Skeletal muscle tissue (tissue), 3 donors: ENCODE measurements at regions not wholly inside any gene's neighbourhood (a gene's known extent, or its start where the extent isn't known, plus 50 kb on each side); places are given as distances from the start of the nearest gene placed in this dataset.

ENCODE experiments used
- H3K27ac ChIP-seq: one replicate; pipeline ENCODE4 v1.7.0; 2013; ENCODE audit warnings: mild to moderate bottlenecking, low read depth, low read length, inconsistent platforms
- H3K27me3 ChIP-seq, 3 donors: one replicate each; pipeline ENCODE4 v1.7.0; 2013; ENCODE audit warnings: low read length in 3 of 3; ENCODE audit not compliant: control insufficient read depth in 3 of 3, insufficient read depth in 3 of 3
- H3K36me3 ChIP-seq, 3 donors: one replicate each; pipeline ENCODE4 v1.7.0; 2013; ENCODE audit warnings: low read length in 3 of 3; ENCODE audit not compliant: control insufficient read depth in 3 of 3, insufficient read depth in 3 of 3
- H3K4me1 ChIP-seq, 3 donors: one replicate each; pipeline ENCODE4 v1.7.0; 2013; ENCODE audit warnings: low read length in 3 of 3, mild to moderate bottlenecking in 3 of 3; ENCODE audit not compliant: control insufficient read depth in 3 of 3, insufficient read depth in 3 of 3
- H3K4me3 ChIP-seq, 3 donors: one replicate each; pipeline ENCODE4 v1.7.0; 2013; ENCODE audit warnings: low read length in 3 of 3
- H3K9ac ChIP-seq, 3 donors: one replicate each; pipeline ENCODE4 v1.7.0; 2013; ENCODE audit warnings: low read length in 3 of 3, mild to moderate bottlenecking in 3 of 3, moderate library complexity in 2 of 3, low read depth in 1 of 3
- H3K9me3 ChIP-seq, 3 donors: one replicate each; pipeline ENCODE4 v1.7.0; 2013; ENCODE audit warnings: low read length in 3 of 3; ENCODE audit not compliant: control insufficient read depth in 3 of 3
- donor health status: Osteomylitis.

GRCh38 chr2:215849771-215850170 lies 163.6 kb downstream of the MREG start:
- H3K9me3 ChIP-seq: no peaks in the 10 kb centered on the region
- no peaks in the 10 kb centered on the region for H3K27me3 ChIP-seq
- H3K36me3 ChIP-seq: no peaks in the 10 kb centered on the region
- no peak overlapping the region for H3K27ac ChIP-seq
- no peak overlapping the region for H3K9ac ChIP-seq
- no peak overlapping the region for H3K4me3 ChIP-seq
- no peaks in the 10 kb centered on the region for H3K4me1 ChIP-seq

- no peaks in the 10 kb centered on the region for H3K36me3 ChIP-seq
- H3K4me3 ChIP-seq: no peak overlapping the region
- H3K9ac ChIP-seq: no peak overlapping the region
- no peak overlapping the region for H3K27ac ChIP-seq
- no peaks in the 10 kb centered on the region for H3K27me3 ChIP-seq
- H3K9me3 ChIP-seq: no peaks in the 10 kb centered on the region
- peaks cover 1 to 3% (median 2%) of the 10 kb centered on the region in 3 donors for H3K4me1 ChIP-seq
These were observed 164.7 kb downstream of the MREG start for GRCh38 chr2:215848698-215849097.

GRCh38 chr2:215848146-215848545 lies 165.2 kb downstream of the MREG start:
- H3K9ac ChIP-seq: no peak overlapping the region
- H3K4me1 ChIP-seq: peaks cover 3 to 5% (median 4%) of the 10 kb centered on the region in 3 donors
- H3K27ac ChIP-seq: no peak overlapping the region

GRCh38 chr2:215847718-215848117 lies 165.6 kb downstream of the MREG start:
- Histone ChIP-seq H3K4me3 (no peak overlapping the region), H3K4me1 (peaks cover 3 to 7% (median 5%) of the 10 kb centered on the region in 3 donors), H3K9ac (no peak overlapping the region), H3K36me3 (no peaks in the 10 kb centered on the region), H3K9me3 (no peaks in the 10 kb centered on the region), H3K27me3 (no peaks in the 10 kb centered on the region), H3K27ac (no peak overlapping the region)

More at GRCh38 chr2:215848146-215848545, 165.2 kb downstream of the MREG start:
- H3K9me3 ChIP-seq: no peaks in the 10 kb centered on the region
- H3K36me3 ChIP-seq: no peaks in the 10 kb centered on the region
- no peak overlapping the region for H3K4me3 ChIP-seq
- H3K27me3 ChIP-seq: no peaks in the 10 kb centered on the region

- Histone ChIP-seq H3K9ac (no peak overlapping the region), H3K36me3 (no peaks in the 10 kb centered on the region), H3K9me3 (no peaks in the 10 kb centered on the region), H3K27me3 (no peaks in the 10 kb centered on the region), H3K4me3 (no peak overlapping the region), H3K4me1 (peaks cover 3 to 7% (median 5%) of the 10 kb centered on the region in 3 donors), H3K27ac (no peak overlapping the region)
These were observed 166.3 kb downstream of the MREG start for GRCh38 chr2:215847056-215847455.

- Histone ChIP-seq H3K9me3 (no peaks in the 10 kb centered on the region), H3K9ac (no peak overlapping the region), H3K4me3 (no peak overlapping the region), H3K27me3 (no peaks in the 10 kb centered on the region), H3K36me3 (no peaks in the 10 kb centered on the region), H3K27ac (no peak overlapping the region), H3K4me1 (peaks cover 3 to 7% (median 5%) of the 10 kb centered on the region in 3 donors)
These were observed 167.3 kb downstream of the MREG start for GRCh38 chr2:215845839-215846586.

GRCh38 chr2:215843579-215843978 lies 169.8 kb downstream of the MREG start:
- Histone ChIP-seq H3K27me3 (no peaks in the 10 kb centered on the region), H3K27ac (no peak overlapping the region), H3K9ac (no peak overlapping the region), H3K4me1 (peaks cover 5 to 10% (median 10%) of the 10 kb centered on the region in 3 donors), H3K36me3 (no peaks in the 10 kb centered on the region), H3K9me3 (no peaks in the 10 kb centered on the region), H3K4me3 (no peak overlapping the region)

- Histone ChIP-seq H3K4me3 (no peak overlapping the region), H3K27ac (no peak overlapping the region), H3K27me3 (no peaks in the 10 kb centered on the region), H3K4me1 (peaks cover 5 to 10% (median 10%) of the 10 kb centered on the region in 3 donors), H3K9ac (no peak overlapping the region), H3K36me3 (no peaks in the 10 kb centered on the region), H3K9me3 (no peaks in the 10 kb centered on the region)
These were observed 172.1 kb downstream of the MREG start for GRCh38 chr2:215841175-215841816.

GRCh38 chr2:215839816-215840215 lies 173.5 kb downstream of the MREG start:
- H3K36me3 ChIP-seq: no peaks in the 10 kb centered on the region
- H3K4me3 ChIP-seq: no peak overlapping the region
- H3K9ac ChIP-seq: no peak overlapping the region
- peaks cover 5 to 10% (median 10%) of the 10 kb centered on the region in 3 donors for H3K4me1 ChIP-seq
- no peaks in the 10 kb centered on the region for H3K9me3 ChIP-seq
- H3K27me3 ChIP-seq: no peaks in the 10 kb centered on the region
- no peak overlapping the region for H3K27ac ChIP-seq

GRCh38 chr2:215839309-215839708 lies 174.0 kb downstream of the MREG start:
- Histone ChIP-seq H3K27me3 (no peaks in the 10 kb centered on the region), H3K4me1 (peaks cover 5 to 10% (median 10%) of the 10 kb centered on the region in 3 donors), H3K36me3 (no peaks in the 10 kb centered on the region), H3K9me3 (no peaks in the 10 kb centered on the region), H3K9ac (no peak overlapping the region), H3K27ac (no peak overlapping the region), H3K4me3 (no peak overlapping the region)
